ENCODE measurements at regions not wholly inside any gene's neighbourhood (a gene's known extent, or its start where the extent isn't known, plus 50 kb on each side); places are given as distances from the start of the nearest gene placed in this dataset.

DNA sequence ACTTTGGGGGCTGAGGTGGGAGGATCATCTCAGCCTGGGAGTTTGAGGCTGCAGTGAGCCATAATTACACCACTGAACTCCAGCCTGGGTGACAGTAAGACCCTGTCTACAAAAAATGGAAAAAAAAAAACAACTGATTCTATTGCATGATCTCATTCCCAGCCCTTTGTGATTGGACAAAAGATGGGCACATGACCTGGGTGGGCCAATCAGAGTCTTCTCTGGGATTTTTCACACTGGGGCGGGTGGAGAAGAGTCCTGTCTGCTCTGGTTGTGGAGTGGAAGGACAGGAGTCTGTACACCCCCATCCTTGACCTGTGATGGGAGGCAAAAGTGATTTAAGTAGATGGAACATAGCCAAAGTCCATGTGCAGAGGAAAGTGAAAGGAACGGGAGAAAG is 170.5 kb downstream of the UQCRFS1 start:
- dilution Hi-C loops (cut with MboI; ENCODE audit: extremely low pct_ligation_motif_present, low sequenced_read_pairs) = no loop called here
- Histone ChIP-seq H3K9me3 (replicated peaks; ENCODE audit: control insufficient read depth, insufficient read depth, low read length) (peaks cover 2% of the 10 kb centered on the region), H3K9ac (replicated peaks; ENCODE audit: extremely low read depth, insufficient read depth, low read length) (no peak overlapping the region), H4K20me1 (replicated peaks; ENCODE audit: control insufficient read depth, extremely low read depth, insufficient read depth, low read length) (no peaks in the 10 kb centered on the region), H3K4me3 (replicated peaks in 1 of 3; ENCODE audit: insufficient read depth in 1 of 3, low read depth in 1 of 3, low read length in 3 of 3) (no peak overlapping the region), H3K27me3 (ENCODE audit: control insufficient read depth in 2 of 2, insufficient read depth in 2 of 2, low read length in 2 of 2) (no peaks in the 10 kb centered on the region), H3K36me3 (ENCODE audit: control insufficient read depth in 2 of 2, extremely low read depth in 1 of 2, insufficient read depth in 2 of 2, low read length in 2 of 2) (no peaks in the 10 kb centered on the region), H3K27ac (ENCODE audit: insufficient read depth, low read depth, low read length) (no peak overlapping the region), H3K4me2 (ENCODE audit: insufficient read depth, low read length) (no peak overlapping the region), H3K79me2 (ENCODE audit: control insufficient read depth, insufficient read depth, low read length) (no peaks in the 10 kb centered on the region), H2AFZ (ENCODE audit: low read depth, low read length) (no peak overlapping the region), H3K9me1 (replicated peaks; ENCODE audit: control insufficient read depth, extremely low read depth, insufficient read depth, low read length) (no peaks in the 10 kb centered on the region), H3K4me1 (ENCODE audit: control insufficient read depth, extremely low read depth, insufficient read depth, low read length) (no peaks in the 10 kb centered on the region)
- ChIA-PET POLR2A (interaction anchor here (0.7 kb wide), 1 partner anchor 86 kb away, joined by 5 read pairs; no protein-coding TSS in a partner anchor), CTCF (no interaction called here)
- DNase-seq (ENCODE audit: low read depth, low spot score) (no peak), FAIRE-seq (no peak)
- intact Hi-C loops (cut with micrococcal nuclease) = no loop called here
- no TSS peak for BruUV-seq (replicated peaks)
- TF ChIP-seq GATA2 (IDR thresholded peaks at IDR 0.05; ENCODE audit: insufficient read depth, insufficient read length, low read depth, low read length) (no peak), MYC (IDR thresholded peaks at IDR 0.05; ENCODE audit: low read depth, low read length) (no peak), EZH2 (IDR thresholded peaks at IDR 0.05; ENCODE audit: borderline replicate concordance, low read depth, low read length, severe bottlenecking) (no peak), POLR2AphosphoS5 (IDR thresholded peaks at IDR 0.05; ENCODE audit: insufficient read depth, low read depth, low read length) (no peak), POLR2A (IDR thresholded peaks at IDR 0.05; ENCODE audit: low read depth, low read length) (no peak), FOS (IDR thresholded peaks at IDR 0.05; ENCODE audit: borderline replicate concordance, insufficient read depth, low read length) (no peak), JUN (IDR thresholded peaks at IDR 0.05; ENCODE audit: borderline replicate concordance, insufficient read depth, insufficient read length, low read depth) (no peak)
- TF ChIP-seq, protein P1, sequence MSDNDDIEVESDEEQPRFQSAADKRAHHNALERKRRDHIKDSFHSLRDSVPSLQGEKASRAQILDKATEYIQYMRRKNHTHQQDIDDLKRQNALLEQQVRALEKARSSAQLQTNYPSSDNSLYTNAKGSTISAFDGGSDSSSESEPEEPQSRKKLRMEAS (IDR thresholded peaks at IDR 0.05; ENCODE audit: insufficient read depth, insufficient read length) = no peak
- TF ChIP-seq, protein P2, sequence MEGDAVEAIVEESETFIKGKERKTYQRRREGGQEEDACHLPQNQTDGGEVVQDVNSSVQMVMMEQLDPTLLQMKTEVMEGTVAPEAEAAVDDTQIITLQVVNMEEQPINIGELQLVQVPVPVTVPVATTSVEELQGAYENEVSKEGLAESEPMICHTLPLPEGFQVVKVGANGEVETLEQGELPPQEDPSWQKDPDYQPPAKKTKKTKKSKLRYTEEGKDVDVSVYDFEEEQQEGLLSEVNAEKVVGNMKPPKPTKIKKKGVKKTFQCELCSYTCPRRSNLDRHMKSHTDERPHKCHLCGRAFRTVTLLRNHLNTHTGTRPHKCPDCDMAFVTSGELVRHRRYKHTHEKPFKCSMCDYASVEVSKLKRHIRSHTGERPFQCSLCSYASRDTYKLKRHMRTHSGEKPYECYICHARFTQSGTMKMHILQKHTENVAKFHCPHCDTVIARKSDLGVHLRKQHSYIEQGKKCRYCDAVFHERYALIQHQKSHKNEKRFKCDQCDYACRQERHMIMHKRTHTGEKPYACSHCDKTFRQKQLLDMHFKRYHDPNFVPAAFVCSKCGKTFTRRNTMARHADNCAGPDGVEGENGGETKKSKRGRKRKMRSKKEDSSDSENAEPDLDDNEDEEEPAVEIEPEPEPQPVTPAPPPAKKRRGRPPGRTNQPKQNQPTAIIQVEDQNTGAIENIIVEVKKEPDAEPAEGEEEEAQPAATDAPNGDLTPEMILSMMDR (IDR thresholded peaks at IDR 0.05; ENCODE audit: extremely low read depth in 1 of 2, insufficient read depth in 1 of 2, low read depth in 1 of 2, low read length in 2 of 2) = no peak

Data from endothelial cell of umbilical vein (primary cell).